ENCODE measurements at regions not wholly inside any gene's neighbourhood (a gene's known extent, or its start where the extent isn't known, plus 50 kb on each side); places are given as distances from the start of the nearest gene placed in this dataset.

DNA sequence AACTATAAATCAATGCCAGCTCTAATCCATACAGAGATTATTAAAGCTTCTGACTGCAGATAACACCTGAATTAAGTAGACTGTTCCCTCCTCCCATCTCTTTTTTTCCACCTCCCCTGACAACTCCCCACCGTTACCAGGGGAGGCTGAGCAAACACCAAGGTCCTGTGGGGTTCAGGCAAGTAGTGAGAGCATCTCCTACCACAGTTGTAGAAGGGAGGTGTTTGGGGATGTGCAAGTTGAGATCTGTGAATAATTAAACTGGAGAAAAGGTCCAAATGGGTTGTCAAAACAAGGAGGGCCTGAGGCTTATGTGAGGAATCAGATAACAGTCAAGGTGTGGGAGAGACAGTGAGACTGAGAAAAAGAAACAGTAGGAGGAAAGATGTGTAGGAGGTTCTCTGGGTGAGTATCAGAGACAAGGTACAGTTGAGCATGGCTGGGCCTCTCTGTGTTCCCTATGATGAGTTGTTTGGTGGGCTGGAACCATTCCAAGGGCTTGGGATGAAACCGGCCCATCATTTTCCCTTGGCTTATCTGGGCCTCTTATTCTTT lies 194.6 kb downstream of the CYRIA start:
- Histone ChIP-seq H3K4me2 (ENCODE audit: low read length) (no peak overlapping the region), H4K20me1 (ENCODE audit: insufficient read depth, low read length) (no peaks in the 10 kb centered on the region), H3K27me3 (ENCODE audit: insufficient read depth, low read length) (no peaks in the 10 kb centered on the region)

DNA sequence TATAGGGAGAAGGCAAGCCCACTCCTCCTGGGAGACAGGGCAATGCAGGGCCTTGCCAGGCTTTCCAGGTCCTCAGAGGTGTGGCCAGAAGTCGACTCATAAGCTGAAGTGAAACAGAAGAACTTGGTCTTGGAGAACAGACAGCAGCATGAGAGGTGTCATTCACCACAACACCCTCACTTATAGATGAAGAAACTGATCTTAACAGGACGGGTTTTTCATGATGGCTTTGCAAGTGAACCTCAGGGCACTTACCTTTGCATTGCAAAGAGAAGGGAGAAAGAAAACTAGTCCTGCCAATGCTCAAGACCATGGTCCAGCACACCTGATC lies 198.8 kb downstream of the CYRIA start:
- H3F3A ChIP-seq (ENCODE audit: insufficient read depth, low read length) = no peaks in the 10 kb centered on the region
- no peaks in the 10 kb centered on the region for H3K79me2 ChIP-seq (ENCODE audit: insufficient read depth, low read length)
- no peak overlapping the region for H2AFZ ChIP-seq (ENCODE audit: low read length)
- H3K4me1 ChIP-seq (ENCODE audit: insufficient read depth, low read length, severe bottlenecking) = no peaks in the 10 kb centered on the region
- H3K4me3 ChIP-seq (ENCODE audit: low read depth, low read length, poor library complexity, severe bottlenecking) = no peak overlapping the region
- H3K9me3 ChIP-seq (ENCODE audit: low read length) = no peaks in the 10 kb centered on the region
- no peak overlapping the region for H3K27ac ChIP-seq (ENCODE audit: low read depth, low read length, poor library complexity, severe bottlenecking)
- H3K36me3 ChIP-seq (ENCODE audit: insufficient read depth, low read length) = no peaks in the 10 kb centered on the region
- TF ChIP-seq CTCF (IDR thresholded peaks at IDR 0.05; ENCODE audit: low read length) = no peak
- H3K9ac ChIP-seq (ENCODE audit: low read length) = no peak overlapping the region
- no peaks in the 10 kb centered on the region for H3K9me2 ChIP-seq (ENCODE audit: low read depth, low read length)
- H4K20me1 ChIP-seq (ENCODE audit: insufficient read depth, low read length) = no peaks in the 10 kb centered on the region
- H3K4me2 ChIP-seq (ENCODE audit: low read length) = no peak overlapping the region
- no peaks in the 10 kb centered on the region for H3K27me3 ChIP-seq (ENCODE audit: insufficient read depth, low read length)

More for the DNA sequence above, 194.6 kb downstream of the CYRIA start:
- Histone ChIP-seq H3K36me3 (ENCODE audit: insufficient read depth, low read length) (no peaks in the 10 kb centered on the region), H3K27ac (ENCODE audit: low read depth, low read length, poor library complexity, severe bottlenecking) (no peak overlapping the region), H3K9me2 (ENCODE audit: low read depth, low read length) (no peaks in the 10 kb centered on the region), H3K9ac (ENCODE audit: low read length) (no peak overlapping the region), H3K4me3 (ENCODE audit: low read depth, low read length, poor library complexity, severe bottlenecking) (no peak overlapping the region), H3F3A (ENCODE audit: insufficient read depth, low read length) (no peaks in the 10 kb centered on the region), H3K4me1 (ENCODE audit: insufficient read depth, low read length, severe bottlenecking) (no peaks in the 10 kb centered on the region), H3K79me2 (ENCODE audit: insufficient read depth, low read length) (no peaks in the 10 kb centered on the region), H2AFZ (ENCODE audit: low read length) (no peak overlapping the region), H3K9me3 (ENCODE audit: low read length) (no peaks in the 10 kb centered on the region)
- TF ChIP-seq CTCF (IDR thresholded peaks at IDR 0.05; ENCODE audit: low read length) (no peak), EZH2 (IDR thresholded peaks at IDR 0.05; ENCODE audit: borderline replicate concordance, low read length) (no peak)

GRCh38 chr2:16466133-16466820 lies 199.4 kb downstream of the CYRIA start:
- Histone ChIP-seq H2AFZ (ENCODE audit: low read length) (no peak overlapping the region), H3K27ac (ENCODE audit: low read depth, low read length, poor library complexity, severe bottlenecking) (no peak overlapping the region), H3K27me3 (ENCODE audit: insufficient read depth, low read length) (no peaks in the 10 kb centered on the region), H3K4me1 (ENCODE audit: insufficient read depth, low read length, severe bottlenecking) (no peaks in the 10 kb centered on the region), H3K9me3 (ENCODE audit: low read length) (no peaks in the 10 kb centered on the region), H3F3A (ENCODE audit: insufficient read depth, low read length) (no peaks in the 10 kb centered on the region), H3K9me2 (ENCODE audit: low read depth, low read length) (no peaks in the 10 kb centered on the region), H3K9ac (ENCODE audit: low read length) (no peak overlapping the region), H3K79me2 (ENCODE audit: insufficient read depth, low read length) (no peaks in the 10 kb centered on the region), H4K20me1 (ENCODE audit: insufficient read depth, low read length) (no peaks in the 10 kb centered on the region), H3K4me2 (ENCODE audit: low read length) (no peak overlapping the region), H3K36me3 (ENCODE audit: insufficient read depth, low read length) (no peaks in the 10 kb centered on the region), H3K4me3 (ENCODE audit: low read depth, low read length, poor library complexity, severe bottlenecking) (no peak overlapping the region)
- no peak for TF ChIP-seq EZH2 (IDR thresholded peaks at IDR 0.05; ENCODE audit: borderline replicate concordance, low read length)
- TF ChIP-seq CTCF (IDR thresholded peaks at IDR 0.05; ENCODE audit: low read length) = no peak
